K562 (cell line): ENCODE measurements at regions not wholly inside any gene's neighbourhood (a gene's known extent, or its start where the extent isn't known, plus 50 kb on each side); places are given as distances from the start of the nearest gene placed in this dataset.

Source experiments
- HES1 ChIP-seq: fragments of 450-650 bp; IDR thresholded peaks from 2 replicates; pipeline ENCODE4 v1.6.1; 2016; ENCODE audit warnings: low read depth, mild to moderate bottlenecking, moderate library complexity
- JUN ChIP-seq, 2 experiments: sonication (generic) in 1 of 2; formaldehyde crosslinking in 1 of 2; IDR thresholded peaks; 2 replicates each; pipeline versions ENCODE4 v1.6.1 to v1.8.0; 2012 to 2022; ENCODE audit warnings: borderline replicate concordance in 2 of 2, mild to moderate bottlenecking in 2 of 2, improper control_type of control experiment in 1 of 2, low read depth in 1 of 2, low read length in 1 of 2, missing genetic modification reagents in 1 of 2
- MYC ChIP-seq, 2 experiments: fragments of 250-450 bp in 1 of 2; sonication (Bioruptor Pico) in 1 of 2; IDR thresholded peaks; 2 replicates each; pipeline versions ENCODE4 v1.5.1 to v1.6.1; 2012 to 2021; ENCODE audit warnings: low read depth in 2 of 2, borderline replicate concordance in 1 of 2, improper control_type of control experiment in 1 of 2, low read length in 1 of 2, mild to moderate bottlenecking in 1 of 2, moderate library complexity in 1 of 2
- NCOA4 ChIP-seq: fragments of 450-650 bp; IDR thresholded peaks from 2 replicates; pipeline ENCODE4 v1.6.1; 2018; ENCODE audit warnings: mild to moderate bottlenecking; ENCODE audit not compliant: partially characterized antibody
- PCBP1 ChIP-seq: fragments of 200-400 bp; formaldehyde crosslinking; IDR thresholded peaks from 2 replicates; pipeline ENCODE4 v1.6.1; 2018; ENCODE audit warnings: mild to moderate bottlenecking, low read depth, low read length; ENCODE audit not compliant: poor library complexity, severe bottlenecking
- POLR2A ChIP-seq: fragments of 450-650 bp; conservative IDR thresholded peaks from 2 replicates; pipeline ENCODE4 v1.6.1; 2016
- ZBTB11 ChIP-seq, 3 experiments: fragments of 200-800 bp in 1 of 3; fragments of 250-450 bp in 1 of 3; fragments of 450-650 bp in 1 of 3; sonication (Bioruptor Pico) in 1 of 3; sonication (Bioruptor generic) in 1 of 3; formaldehyde crosslinking in 1 of 3; IDR thresholded peaks; 2 replicates each; pipeline versions ENCODE4 v1.6.1 to v1.8.0; 2016 to 2022; ENCODE audit warnings: mild to moderate bottlenecking in 2 of 3, missing genetic modification characterization in 2 of 3, missing compliant biosample characterization in 1 of 3, moderate library complexity in 1 of 3
- ZNF589 ChIP-seq: fragments of 200-800 bp; sonication (Bioruptor generic); IDR thresholded peaks from 2 replicates; pipeline ENCODE4 v1.6.1; 2016; ENCODE audit warnings: low read depth, missing genetic modification characterization, missing compliant biosample characterization

- no peak for TF ChIP-seq PCBP1
- TF ChIP-seq MYC (IDR thresholded peaks at IDR 0.05; ENCODE audit: low read depth, low read length) = no peak
- no peak for TF ChIP-seq MYC (CRISPR knock-in tag; IDR thresholded peaks at IDR 0.05; ENCODE audit: borderline replicate concordance, low read depth)
- no peak for TF ChIP-seq ZBTB11 (CRISPR knock-in tag; IDR thresholded peaks at IDR 0.05)
- no peak for TF ChIP-seq POLR2A
- TF ChIP-seq ZNF589 = no peak
- no peak for TF ChIP-seq NCOA4
- TF ChIP-seq HES1 = no peak
- no peak for TF ChIP-seq JUN (IDR thresholded peaks at IDR 0.05; ENCODE audit: borderline replicate concordance, low read depth, low read length)
- no peak for TF ChIP-seq JUN (CRISPR knock-in tag; IDR thresholded peaks at IDR 0.05; ENCODE audit: borderline replicate concordance)
Measured at GRCh38 chr12:13851828-13852227, 129.6 kb downstream of the GRIN2B start.
